ENCODE measurements at regions not wholly inside any gene's neighbourhood (a gene's known extent, or its start where the extent isn't known, plus 50 kb on each side); places are given as distances from the start of the nearest gene placed in this dataset.
"Not testable (repeated sequence)": the region's sequence is repeated elsewhere in the genome, so short reads cannot be mapped to it uniquely, and the experiment has no call there.

DNA sequence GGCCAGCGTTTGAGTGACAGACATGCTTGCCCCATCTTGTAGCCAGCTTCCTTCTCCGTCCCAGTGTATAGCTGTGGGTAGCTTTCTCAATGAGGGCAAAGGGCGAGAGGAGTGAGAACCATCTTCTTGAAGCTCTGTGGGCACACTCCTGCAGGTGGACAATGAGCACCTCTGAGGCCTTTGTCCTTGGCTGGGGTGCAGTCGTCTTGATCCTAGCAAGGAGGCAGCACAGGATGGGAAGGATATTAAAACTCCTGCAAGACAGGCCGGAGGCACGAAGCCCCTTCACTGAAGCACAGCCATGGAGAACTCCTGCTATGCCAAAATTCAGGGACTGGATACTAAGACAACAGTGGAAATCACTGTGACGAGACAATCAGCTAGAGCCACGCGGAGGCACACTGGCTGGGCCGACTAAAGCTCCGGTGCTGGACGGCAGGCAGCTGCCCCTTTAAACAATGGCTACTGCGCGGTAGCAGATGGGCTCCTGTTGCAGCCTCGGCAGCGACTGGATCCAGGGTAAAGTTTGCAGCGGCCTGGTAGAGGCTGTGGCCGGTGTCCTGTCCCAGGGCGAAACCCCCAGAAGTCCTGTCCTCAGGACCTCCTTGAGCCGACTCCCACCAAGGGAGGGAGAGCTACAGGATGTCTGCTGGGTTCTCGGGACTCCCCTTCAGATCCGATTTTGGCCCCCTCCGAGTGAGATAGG is 159.0 kb upstream of the ZNF337 start:
- TF ChIP-seq, protein P1, sequence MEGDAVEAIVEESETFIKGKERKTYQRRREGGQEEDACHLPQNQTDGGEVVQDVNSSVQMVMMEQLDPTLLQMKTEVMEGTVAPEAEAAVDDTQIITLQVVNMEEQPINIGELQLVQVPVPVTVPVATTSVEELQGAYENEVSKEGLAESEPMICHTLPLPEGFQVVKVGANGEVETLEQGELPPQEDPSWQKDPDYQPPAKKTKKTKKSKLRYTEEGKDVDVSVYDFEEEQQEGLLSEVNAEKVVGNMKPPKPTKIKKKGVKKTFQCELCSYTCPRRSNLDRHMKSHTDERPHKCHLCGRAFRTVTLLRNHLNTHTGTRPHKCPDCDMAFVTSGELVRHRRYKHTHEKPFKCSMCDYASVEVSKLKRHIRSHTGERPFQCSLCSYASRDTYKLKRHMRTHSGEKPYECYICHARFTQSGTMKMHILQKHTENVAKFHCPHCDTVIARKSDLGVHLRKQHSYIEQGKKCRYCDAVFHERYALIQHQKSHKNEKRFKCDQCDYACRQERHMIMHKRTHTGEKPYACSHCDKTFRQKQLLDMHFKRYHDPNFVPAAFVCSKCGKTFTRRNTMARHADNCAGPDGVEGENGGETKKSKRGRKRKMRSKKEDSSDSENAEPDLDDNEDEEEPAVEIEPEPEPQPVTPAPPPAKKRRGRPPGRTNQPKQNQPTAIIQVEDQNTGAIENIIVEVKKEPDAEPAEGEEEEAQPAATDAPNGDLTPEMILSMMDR (conservative IDR thresholded peaks at IDR 0.05; ENCODE audit: low read depth, low read length): not testable (repeated sequence)
- not testable (repeated sequence) for TF ChIP-seq EZH2 (IDR thresholded peaks at IDR 0.05; ENCODE audit: borderline replicate concordance, low read depth, low read length, poor library complexity, severe bottlenecking)
